ENCODE measurements at regions not wholly inside any gene's neighbourhood (a gene's known extent, or its start where the extent isn't known, plus 50 kb on each side); places are given as distances from the start of the nearest gene placed in this dataset.

- TF ChIP-seq CTCF (IDR thresholded peaks at IDR 0.05) (no peak), POLR2A (IDR thresholded peaks at IDR 0.05) (no peak), POLR2AphosphoS5 (IDR thresholded peaks at IDR 0.05) (no peak)
These were observed 85.7 kb downstream of the TRIM42 start for GRCh38 chr3:140763532-140763931.
